Stimulated activated CD8-positive, alpha-beta memory T cell treated with anti-CD3 and anti-CD28 coated beads, Interleukin-7, amount 100 ng/mL, for 1 hour (primary cell): ENCODE measurements at regions not wholly inside any gene's neighbourhood (a gene's known extent, or its start where the extent isn't known, plus 50 kb on each side); places are given as distances from the start of the nearest gene placed in this dataset.
"Not testable (repeated sequence)": the region's sequence is repeated elsewhere in the genome, so short reads cannot be mapped to it uniquely, and the experiment has no call there.

Source experiments
- DNase-seq, 2 donors: peaks; one replicate each; pipeline ENCODE4 v3.0.0-alpha.2; 2020; ENCODE audit warnings: low read depth in 2 of 2

DNA sequence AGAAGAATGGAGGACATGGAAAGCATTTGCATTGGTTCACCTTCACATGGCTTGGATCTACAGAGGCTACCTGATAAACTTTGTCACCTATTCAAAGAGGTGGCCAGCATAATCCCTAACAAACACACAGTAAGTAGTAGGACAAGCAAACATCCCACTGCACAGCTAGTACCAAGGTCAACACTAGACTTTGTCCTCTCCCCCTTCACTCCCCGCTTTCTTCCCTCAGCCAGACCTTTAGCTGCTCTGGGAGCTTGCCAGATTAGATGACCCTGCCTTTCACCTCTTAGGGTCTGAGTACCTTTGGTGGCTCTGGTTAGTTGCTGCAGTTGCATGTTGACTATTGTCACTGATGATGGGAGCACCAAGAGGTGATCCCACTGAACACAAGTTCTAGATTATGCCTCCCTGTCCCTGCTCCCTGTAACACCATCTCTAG lies 211.3 kb downstream of the CCDC74A start:
- DNase-seq: not testable (repeated sequence)

DNA sequence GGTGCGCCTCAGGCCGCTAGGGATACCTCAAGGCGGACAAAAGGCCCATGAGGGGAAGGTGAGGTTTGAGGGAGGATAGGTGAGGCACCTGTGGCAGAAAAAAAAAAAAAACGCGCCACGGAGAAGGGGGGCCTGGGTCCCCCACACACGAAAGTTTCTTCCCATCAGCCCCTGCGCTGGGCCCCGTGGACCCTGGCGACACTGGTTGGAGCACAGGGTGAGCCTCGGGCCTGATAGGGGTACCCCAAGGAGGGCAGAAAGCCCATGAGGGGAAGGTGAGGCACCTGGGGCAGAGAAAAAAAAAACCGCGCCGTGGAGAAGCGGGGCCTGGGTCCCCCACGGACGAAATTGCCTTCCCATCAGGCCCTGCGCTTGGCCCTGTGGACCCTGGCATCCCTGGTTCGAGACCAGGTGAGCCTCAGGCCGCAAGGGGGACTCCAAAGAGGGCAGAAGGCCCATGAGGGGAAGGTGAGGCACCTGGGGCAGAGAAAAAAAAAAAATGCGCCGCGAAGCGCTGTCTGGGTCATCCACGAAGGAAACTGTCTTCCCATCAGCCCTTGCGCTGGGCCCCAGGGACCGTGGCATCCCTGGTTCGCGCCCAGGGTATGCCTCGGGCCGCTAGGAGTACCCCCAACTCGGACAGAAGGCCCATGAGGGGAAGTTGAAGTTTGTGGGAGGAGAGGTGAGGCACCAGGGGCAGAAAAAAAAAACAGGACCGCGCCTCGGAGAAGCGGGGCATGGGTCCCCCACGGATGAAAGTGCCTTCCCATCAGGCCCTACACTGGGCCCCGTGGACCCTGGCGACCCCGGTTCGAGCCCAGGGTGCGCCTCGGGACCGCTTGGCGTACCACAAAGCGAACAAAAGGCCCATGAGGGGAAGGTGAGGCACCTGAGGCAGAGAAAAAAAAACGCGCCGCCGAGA lies 226.2 kb downstream of the CCDC74A start:
- no peak for DNase-seq

DNA sequence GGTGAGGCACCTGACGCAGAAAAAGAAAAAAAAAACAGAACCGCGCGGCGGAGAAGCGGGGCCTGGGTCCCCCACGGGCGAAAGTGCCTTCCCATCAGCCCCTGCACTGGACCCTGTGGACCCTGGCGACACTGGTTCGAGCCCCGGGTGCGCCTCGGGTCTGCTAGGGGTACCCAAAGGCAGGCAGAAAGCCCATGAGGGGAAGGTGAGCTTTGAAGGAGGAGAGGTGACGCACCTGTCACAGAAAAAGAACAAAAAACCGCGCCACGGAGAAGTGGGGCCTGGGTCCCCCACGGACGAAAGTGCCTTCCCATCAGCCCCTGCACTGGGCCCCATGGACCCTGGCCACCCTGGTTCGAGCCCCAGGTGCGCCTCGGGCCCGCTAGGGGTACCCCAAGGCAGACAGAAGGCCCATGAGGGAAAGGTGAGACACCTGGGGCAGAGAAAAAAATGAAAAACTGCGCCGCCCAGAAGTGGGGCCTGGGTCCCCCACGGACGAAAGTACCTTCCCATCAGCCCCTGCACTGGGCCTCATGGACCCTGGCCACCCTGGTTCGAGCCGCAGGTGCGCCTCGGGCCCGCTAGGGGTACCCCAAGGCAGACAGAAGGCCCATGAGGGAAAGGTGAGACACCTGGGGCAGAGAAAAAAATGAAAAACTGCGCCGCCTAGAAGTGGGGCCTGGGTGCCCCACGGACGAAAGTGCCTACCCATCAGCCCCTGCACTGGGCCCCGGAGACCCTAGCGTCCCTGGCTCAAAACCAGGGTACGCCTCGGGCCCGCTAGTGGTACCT lies 227.4 kb downstream of the CCDC74A start:
- no peak for DNase-seq

DNA sequence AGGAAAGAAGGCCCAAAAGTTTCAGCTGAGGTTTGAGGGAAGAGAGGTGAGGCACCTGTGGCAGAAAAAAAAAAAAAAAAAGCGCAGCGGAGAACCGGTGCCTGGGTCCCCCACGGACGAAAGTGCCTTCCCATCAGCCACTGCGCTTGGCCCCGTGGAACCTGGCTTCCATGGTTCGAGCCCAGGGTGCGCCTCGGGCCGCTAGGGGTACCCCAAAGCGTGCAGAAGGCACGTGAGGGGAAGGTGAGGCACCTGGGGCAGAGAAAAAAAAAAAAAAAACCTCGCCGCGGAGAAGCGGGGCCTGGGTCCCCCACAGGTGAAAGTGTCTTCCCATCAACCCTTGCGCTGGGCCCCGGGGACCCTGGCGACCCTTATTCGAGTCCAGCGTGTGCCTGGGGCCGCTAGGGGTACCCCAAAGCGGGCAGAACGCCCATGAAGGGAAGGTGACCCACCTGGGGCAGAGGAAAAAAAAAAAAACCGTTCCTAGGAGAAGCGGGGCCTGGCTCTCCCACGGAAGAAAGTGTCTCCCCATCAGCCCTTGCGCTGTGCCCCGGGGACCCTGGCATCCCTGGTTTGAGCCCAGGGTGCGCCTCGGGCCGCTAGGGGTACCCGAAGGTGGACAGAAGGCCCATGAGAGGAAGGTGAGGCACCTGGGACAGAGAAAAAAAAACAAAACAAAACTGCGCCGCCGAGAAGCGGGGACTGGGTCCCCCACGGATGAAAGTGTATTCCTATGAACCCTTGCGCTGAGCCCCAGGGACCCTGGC lies 228.6 kb downstream of the CCDC74A start:
- no peak for DNase-seq

DNA sequence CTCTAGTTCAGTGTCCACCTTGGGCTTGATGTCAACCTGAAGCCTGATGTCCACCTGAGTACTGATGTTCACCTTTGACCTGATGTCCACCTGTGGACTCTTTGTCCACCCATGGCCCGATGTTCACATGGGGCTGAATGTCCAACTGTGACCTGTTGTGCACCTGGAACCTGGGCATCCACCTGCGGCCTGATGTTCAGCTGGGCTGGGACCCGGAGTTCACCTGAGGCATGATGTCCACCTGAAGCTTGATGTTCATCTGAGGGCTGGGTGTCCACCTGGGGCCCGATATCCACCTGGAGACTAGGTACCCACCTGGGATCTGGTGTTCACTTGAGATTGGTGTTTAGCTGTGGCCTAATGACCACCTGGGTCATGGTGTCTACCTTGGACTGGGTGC lies 231.3 kb downstream of the CCDC74A start:
- not testable (repeated sequence) for DNase-seq

DNA sequence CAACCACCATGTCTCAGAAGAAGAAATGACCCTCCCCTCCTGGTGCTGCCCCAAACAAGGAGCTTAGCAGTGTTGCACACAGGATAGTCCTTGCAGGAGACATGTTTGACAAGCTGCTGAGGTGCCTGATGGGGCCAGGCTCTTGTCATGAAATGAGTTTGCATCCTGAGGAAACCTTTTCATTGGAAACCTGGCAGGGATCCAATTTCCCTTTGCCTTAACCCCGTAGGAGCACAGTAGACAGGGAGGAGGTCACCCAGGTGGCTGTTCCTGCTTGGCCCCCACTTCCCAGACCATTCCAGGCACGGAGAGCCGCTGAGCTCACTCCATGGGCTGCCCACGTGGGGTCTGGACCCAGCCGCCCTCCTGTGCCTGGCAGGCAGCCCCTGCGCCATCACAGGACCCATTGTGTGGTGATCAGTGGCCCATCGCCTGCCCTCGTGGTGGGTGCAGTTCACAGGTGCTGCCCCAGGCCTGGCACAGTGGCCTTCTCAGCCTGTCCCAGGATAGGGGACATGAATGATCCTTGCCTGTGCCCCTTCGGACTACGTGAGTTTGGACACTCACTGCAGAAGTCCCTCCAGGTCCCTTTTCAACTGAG lies 247.4 kb downstream of the CCDC74A start:
- DNase-seq: not testable (repeated sequence)

DNA sequence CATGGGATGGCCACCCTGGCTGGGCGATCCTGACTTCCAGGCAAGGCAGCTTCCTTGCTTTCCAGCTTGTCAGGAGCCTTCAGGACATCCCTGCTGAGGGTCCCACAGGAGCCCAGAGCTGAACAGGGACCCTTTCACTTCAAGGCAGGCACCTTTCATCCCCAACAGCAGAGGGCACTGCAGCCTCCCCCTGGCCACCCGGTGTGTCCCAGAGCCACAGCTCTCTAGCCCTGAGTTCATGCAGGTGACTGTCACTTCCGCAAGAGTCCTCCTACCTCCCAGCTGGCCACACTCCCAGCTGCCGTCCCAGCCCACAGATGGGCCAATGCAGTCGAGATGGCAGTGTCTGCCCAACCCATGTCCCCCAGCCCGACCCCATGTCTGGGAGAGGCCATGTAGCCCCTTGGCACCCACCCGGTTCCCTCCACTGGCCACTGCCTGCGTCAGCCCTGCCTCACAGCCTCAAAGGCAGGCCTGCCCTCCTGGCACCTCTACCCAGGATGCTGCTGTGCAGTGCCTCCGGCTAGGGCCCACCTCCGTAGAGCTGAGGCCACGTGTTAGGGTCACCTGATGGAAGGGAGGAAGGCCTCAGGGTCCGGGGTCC lies 248.3 kb downstream of the CCDC74A start:
- not testable (repeated sequence) for DNase-seq

DNA sequence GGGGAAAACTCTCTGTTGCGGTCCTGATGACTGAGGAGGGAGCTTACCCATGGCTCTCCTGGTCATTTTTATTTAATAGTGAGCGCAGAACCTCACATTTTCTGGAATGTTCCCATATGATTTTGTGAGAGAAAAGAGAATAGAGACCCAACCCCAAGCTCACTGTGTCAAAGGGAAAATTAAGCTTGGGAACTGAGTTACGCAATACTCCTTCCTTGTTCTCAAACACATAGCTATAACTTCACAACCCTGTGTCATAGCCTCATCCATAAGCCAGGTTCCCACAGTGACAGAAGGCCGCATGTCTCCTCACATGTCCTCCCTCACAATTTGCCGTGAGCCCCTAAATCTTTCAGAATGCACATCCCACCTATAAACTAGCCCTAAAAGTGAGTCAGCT lies 252.8 kb downstream of the CCDC74A start:
- not testable (repeated sequence) for DNase-seq

DNA sequence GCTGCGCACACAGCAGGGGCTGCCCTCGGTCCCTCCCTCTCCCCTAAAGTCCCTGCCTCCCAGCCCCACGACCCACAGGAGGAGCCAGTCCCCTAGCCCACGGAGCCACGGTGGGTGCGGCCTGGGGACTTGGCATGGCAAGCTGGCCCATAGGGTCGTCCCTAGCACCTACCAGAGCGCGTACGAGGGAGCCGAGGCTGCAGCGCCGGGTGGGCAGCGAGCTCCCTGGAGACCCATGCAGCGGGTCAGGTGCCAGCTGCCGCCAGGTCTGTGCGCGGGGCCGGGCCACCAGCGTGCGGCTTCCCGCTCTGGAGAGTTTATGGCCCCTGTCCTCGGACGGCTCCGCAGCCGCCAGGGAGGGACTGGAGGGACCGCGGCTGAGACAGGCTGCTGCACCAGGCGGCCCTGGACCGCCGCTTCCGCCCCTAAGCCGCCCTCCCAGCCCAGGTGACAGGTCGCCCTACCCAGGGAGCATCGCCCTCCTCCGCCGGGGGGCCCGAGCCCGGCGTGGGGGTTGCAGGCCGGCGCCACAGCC lies 273.6 kb downstream of the CCDC74A start:
- no peak for DNase-seq

DNA sequence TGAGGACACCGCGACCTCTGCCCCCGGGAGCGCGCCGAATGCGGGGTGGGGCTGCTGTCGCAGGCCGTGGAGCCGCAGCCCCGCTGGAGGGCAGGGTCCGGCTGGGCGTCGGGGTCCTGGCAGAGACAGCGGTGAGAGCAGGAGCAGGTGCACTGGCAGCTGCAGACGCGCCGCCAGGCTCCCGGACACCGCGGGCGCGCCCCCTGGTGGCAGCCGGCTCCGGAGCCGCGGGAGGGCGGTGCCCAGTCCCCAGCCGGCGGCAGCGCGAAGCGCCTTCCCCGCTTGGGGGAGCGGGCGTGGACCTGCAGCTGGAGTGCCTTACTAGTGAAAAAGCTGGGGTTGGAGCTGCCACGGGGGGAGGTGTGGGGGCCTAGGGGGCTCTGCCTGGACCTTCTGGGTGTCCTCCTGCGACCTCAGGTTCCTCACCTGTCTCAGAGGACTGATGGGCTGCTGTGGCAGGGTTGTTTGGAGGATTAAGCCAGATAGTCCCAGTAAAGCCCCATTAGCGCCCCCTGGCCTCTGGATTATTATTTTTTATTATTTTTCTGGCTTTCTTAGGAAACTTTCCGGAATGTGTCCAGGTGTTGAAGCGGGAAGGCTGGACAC lies 274.2 kb downstream of the CCDC74A start:
- DNase-seq: peak; percentile 54 to 55

DNA sequence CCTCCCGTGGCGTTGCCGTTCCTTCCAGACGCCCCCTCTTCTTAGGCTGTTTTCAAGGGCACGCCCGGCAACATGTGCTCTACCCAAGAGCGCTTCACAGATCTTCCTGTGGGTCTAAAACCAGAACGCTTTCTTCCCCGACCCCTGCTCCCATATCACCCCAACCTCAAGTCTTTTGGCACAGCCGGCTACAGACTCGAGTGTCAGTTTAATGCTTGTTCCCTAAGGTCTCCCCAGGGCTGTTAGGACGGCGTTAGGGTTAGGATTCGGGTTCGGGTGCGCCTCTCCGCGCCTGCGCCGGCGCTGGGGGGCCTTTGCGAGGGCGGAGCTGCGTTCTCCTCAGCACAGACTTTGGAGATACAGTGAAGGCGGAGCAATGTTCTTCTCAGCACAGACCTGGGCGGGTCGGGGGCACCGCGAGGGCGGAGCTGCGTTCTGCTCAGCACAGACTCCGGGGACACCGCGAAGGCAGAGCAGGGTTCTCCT lies 274.7 kb downstream of the CCDC74A start:
- DNase-seq: peak in 1 of 2 donors; percentile 15

DNA sequence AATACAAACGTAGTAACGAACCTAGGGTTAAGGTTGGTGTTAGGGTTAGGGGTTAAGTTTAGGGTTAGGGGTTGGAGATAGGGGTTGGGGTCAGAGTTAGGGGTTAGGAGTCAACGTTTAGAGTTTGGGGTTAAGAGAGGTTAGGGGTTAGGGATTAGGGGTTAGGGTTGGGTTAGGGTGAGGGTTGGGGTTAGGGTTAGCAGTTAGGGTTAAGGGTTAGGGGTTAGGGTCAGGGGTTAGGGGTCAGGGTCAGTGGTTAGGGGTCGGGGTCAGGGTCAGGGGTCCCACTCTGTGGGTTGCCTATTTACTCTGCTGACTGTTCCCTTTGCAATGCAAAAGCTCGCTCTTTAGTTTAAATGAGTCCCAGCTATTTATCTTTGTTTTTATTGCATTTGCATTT lies 275.5 kb downstream of the CCDC74A start:
- DNase-seq: not testable (repeated sequence)

DNA sequence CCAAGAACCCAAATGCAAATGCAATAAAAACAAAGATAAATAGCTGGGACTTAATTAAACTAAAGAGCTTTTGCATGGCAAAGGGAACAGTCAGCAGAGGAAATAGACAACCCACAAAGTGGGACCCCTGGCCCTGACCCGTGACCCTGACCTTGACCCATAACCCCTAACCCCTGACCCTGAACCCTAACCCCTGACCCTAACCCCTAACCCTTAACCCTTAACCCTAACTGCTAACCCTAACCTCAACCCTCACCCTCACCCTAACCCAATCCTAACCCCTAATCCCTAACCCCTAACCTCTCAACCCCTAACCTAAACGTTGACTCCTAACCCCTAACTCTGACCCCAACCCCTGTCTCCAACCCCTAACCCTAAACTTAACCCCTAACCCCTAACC lies 284.9 kb downstream of the CCDC74A start:
- DNase-seq: not testable (repeated sequence)

DNA sequence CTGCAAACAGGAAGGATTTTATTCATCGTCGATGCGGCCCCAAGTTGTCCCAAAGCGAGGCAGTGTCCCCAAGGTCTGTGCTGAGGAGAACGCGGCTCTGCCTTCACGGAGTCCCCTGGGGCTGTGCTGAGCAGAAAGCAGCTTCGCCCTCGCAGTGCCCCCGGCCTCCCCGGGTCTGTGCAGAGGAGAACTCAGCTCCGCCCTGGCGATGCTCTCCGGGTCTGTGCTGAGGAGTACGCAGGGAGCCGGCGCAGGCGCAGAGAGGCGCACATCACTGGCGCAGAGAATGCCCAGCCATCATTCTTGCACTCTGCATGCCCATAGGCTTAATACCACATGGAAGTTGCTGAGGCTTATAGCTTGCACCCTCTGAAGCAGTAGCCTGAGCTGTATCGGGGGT lies 285.7 kb downstream of the CCDC74A start:
- not testable (repeated sequence) for DNase-seq

DNA sequence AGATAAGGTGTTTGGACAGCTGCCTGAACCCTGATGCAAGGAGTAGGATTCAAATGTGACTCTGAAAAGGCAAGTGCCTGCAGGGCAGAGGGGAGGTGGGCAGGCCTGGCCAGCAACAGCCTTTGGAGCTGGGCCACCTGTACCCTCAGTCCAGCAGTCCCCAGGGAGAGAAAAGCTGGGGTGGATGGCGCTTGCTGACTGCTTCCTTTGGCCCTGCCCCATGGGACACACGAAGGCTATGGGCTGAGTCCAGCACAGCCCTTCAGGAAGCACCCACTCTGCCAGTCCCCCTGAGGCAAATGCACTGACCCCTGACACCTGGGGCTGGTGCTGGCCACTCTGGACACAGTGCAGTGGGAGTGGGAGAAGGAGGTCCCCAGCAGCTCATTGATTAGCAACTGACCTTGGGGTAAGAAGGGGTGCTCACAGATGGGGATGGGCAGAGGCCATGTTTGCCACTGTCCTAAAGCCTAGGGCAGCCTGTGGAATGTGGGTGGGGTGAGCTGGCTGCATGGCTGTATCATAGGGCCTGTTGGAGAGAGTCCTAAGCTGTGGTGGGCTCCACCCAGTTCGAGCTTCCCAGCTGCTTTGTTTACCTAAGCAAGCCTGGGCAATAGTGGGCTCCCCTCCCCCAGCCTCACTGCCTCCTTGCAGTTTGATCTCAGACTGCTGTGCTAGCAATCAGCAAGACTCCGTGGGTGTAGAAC lies 290.7 kb downstream of the CCDC74A start:
- DNase-seq: not testable (repeated sequence)

DNA sequence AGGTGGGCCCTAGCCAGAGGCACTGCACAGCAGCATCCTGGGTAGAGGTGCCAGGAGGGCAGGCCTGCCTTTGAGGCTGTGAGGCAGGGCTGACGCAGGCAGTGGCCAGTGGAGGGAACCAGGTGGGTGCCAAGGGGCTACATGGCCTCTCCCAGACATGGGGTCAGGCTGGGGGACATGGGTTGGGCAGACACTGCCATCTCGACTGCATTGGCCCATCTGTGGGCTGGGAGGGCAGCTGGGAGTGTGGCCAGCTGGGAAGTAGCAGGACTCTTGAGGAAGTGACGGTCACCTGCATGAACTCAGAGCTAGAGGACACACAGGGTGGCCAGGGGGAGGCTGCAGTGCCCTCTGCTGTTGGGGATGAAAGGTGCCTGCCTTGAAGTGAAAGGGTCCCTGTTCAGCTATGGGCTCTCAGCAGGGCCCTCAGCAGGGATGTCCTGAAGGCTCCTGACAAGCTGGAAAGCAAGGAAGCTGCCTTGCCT lies 294.6 kb downstream of the CCDC74A start:
- DNase-seq: not testable (repeated sequence)

DNA sequence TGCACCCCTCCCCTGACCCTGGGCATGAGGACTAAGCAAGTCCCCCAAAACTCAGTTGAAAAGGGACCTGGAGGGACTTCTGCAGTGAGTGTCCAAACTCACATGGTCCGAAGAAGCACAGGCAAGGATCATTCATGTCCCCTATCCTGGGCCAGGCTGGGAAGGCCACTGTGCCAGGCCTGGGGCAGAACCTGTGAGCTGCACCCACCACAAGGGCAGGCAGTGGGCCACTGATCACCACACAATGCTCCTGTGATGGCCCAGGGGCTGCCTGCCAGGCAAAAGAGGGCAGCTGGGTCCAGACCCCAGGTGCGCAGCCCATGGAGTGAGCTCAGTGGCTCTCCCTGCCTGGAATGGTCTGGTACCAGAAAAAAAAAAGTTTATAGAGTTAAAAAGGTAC lies 295.4 kb downstream of the CCDC74A start:
- DNase-seq: not testable (repeated sequence)

DNA sequence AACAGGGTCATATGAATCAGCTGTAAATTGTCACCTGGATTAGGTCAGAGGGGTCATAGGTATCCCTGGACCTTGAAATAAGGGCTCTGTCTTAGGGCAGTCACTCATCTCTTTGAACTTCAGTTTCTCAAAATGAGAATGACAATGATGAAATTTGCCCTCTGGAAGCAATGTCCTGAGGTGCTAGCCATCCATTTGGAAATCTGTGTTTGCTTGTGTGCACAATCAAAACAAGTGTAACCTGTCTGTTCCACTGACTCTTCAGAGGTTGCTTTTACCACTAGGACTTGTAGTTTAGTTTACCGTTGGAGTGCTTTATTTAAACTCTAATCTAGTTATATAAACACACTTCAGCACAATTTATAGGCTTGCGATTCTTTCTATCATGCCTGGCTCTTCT lies 297.3 kb downstream of the CCDC74A start:
- DNase-seq: not testable (repeated sequence)

DNA sequence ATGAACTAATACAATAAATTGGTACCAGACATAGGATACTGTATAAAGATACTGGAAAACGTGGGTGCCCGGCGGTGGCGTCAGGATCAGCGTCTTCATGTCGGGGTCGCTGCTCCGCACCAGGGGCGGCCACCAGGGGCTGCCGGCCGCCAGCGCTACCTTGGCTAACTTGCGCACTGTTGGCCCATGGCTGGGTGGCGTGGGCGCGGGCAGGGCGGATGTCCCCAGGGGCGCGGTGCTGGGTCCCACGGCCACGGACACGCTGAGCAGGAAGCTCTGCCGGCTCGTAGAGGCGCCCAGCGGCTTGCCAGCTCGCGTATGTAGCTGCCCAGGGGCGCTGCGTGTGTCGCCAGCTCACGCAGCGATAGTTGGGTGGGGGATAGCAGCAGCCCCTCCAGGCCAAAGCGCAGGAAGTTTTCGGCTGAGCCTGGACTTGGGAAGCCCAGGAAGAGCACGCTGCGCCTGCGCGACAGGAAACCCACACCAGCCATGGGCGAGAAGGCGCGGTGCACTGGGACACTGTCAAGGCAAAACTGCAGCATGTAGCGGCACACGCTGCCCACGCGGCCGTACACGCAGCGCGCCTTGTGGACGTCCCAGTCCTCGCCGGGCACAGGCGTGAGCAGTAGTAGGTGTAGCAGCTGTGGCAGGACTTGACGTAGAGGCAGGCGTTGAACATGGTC lies 299.9 kb downstream of the CCDC74A start:
- DNase-seq: no peak
